OCI-LY1 (cell line): ENCODE measurements at regions not wholly inside any gene's neighbourhood (a gene's known extent, or its start where the extent isn't known, plus 50 kb on each side); places are given as distances from the start of the nearest gene placed in this dataset.

Experiments used
- CTCF ChIP-seq: fragments of 200-600 bp; sonication (generic), shearing (Covaris generic); IDR thresholded peaks from 2 replicates; pipeline ENCODE4 v1.5.1; 2017; ENCODE audit warnings: mild to moderate bottlenecking, antibody characterized with exemption, low read length, moderate library complexity, mixed read lengths
- EZH2 ChIP-seq: fragments of 200-600 bp; sonication (generic), shearing (Covaris generic); IDR thresholded peaks from 2 replicates; pipeline ENCODE4 v1.8.0; 2017; ENCODE audit warnings: borderline replicate concordance, mixed run types, mild to moderate bottlenecking, antibody characterized with exemption, low read length, moderate library complexity, mixed read lengths

- TF ChIP-seq CTCF (no peak), EZH2 (no peak)
Measured at GRCh38 chr4:107219681-107220080, 183.6 kb upstream of the DKK2 start.
